ENCODE measurements at regions not wholly inside any gene's neighbourhood (a gene's known extent, or its start where the extent isn't known, plus 50 kb on each side); places are given as distances from the start of the nearest gene placed in this dataset.

DNA sequence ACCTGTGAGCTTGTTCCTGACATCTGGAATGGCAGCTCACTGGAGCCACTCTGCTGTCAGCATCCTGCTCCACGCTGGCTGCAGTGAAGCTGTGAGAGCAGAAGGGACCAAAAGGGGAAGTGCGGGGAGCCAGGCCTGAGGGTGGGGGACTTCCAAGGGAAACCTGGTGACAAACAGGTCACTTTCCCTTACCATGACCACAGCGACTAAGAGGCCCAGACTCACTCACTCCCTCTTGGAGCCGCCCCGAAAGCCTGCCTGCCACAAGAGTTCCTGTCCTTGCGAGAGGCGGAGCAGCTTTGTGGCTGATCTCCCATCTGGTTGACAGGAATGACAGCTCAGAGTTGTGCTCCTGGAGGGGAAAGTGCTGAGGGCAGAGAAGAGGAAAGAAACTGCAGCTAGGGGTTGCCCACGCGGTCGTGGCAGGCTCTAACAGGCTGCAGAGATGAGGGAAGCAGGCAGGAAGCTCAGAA, 183.8 kb upstream of the NTM start (continued):
- TF ChIP-seq IKZF1 (conservative IDR thresholded peaks at IDR 0.05) (peak; percentile 95), SIN3A (IDR thresholded peaks at IDR 0.05; ENCODE audit: low read depth, low read length) (no peak), MEF2A (IDR thresholded peaks at IDR 0.05; ENCODE audit: insufficient read depth, low read depth, low read length) (0 out of 2 replicates have a peak, but pooled peaks have one; percentile 46), MXI1 (IDR thresholded peaks at IDR 0.05; ENCODE audit: low read depth, low read length) (no peak), POLR2A (IDR thresholded peaks at IDR 0.05; ENCODE audit: low read depth, low read length) (peak; percentile 57; the same call in 1 of the 2 replicates), ASH2L (IDR thresholded peaks at IDR 0.05; ENCODE audit: borderline replicate concordance, low read depth) (no peak), RUNX3 (IDR thresholded peaks at IDR 0.05; ENCODE audit: low read length) (peak; percentile 90), ZNF622 (IDR thresholded peaks at IDR 0.05) (no peak), SUPT20H (IDR thresholded peaks at IDR 0.05; ENCODE audit: borderline replicate concordance, control insufficient read depth, low read depth, low read length) (no peak), EZH2 (IDR thresholded peaks at IDR 0.05; ENCODE audit: borderline replicate concordance, control insufficient read depth, low read depth, low read length) (no peak), RBBP5 (conservative IDR thresholded peaks at IDR 0.05) (no peak), RAD21 (IDR thresholded peaks at IDR 0.05; ENCODE audit: insufficient read depth, low read depth, low read length) (no peak), STAT1 (conservative IDR thresholded peaks at IDR 0.05) (no peak)
- TF ChIP-seq, protein P1, sequence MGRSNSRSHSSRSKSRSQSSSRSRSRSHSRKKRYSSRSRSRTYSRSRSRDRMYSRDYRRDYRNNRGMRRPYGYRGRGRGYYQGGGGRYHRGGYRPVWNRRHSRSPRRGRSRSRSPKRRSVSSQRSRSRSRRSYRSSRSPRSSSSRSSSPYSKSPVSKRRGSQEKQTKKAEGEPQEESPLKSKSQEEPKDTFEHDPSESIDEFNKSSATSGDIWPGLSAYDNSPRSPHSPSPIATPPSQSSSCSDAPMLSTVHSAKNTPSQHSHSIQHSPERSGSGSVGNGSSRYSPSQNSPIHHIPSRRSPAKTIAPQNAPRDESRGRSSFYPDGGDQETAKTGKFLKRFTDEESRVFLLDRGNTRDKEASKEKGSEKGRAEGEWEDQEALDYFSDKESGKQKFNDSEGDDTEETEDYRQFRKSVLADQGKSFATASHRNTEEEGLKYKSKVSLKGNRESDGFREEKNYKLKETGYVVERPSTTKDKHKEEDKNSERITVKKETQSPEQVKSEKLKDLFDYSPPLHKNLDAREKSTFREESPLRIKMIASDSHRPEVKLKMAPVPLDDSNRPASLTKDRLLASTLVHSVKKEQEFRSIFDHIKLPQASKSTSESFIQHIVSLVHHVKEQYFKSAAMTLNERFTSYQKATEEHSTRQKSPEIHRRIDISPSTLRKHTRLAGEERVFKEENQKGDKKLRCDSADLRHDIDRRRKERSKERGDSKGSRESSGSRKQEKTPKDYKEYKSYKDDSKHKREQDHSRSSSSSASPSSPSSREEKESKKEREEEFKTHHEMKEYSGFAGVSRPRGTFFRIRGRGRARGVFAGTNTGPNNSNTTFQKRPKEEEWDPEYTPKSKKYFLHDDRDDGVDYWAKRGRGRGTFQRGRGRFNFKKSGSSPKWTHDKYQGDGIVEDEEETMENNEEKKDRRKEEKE (IDR thresholded peaks at IDR 0.05) = no peak
- TF ChIP-seq, protein P2, sequence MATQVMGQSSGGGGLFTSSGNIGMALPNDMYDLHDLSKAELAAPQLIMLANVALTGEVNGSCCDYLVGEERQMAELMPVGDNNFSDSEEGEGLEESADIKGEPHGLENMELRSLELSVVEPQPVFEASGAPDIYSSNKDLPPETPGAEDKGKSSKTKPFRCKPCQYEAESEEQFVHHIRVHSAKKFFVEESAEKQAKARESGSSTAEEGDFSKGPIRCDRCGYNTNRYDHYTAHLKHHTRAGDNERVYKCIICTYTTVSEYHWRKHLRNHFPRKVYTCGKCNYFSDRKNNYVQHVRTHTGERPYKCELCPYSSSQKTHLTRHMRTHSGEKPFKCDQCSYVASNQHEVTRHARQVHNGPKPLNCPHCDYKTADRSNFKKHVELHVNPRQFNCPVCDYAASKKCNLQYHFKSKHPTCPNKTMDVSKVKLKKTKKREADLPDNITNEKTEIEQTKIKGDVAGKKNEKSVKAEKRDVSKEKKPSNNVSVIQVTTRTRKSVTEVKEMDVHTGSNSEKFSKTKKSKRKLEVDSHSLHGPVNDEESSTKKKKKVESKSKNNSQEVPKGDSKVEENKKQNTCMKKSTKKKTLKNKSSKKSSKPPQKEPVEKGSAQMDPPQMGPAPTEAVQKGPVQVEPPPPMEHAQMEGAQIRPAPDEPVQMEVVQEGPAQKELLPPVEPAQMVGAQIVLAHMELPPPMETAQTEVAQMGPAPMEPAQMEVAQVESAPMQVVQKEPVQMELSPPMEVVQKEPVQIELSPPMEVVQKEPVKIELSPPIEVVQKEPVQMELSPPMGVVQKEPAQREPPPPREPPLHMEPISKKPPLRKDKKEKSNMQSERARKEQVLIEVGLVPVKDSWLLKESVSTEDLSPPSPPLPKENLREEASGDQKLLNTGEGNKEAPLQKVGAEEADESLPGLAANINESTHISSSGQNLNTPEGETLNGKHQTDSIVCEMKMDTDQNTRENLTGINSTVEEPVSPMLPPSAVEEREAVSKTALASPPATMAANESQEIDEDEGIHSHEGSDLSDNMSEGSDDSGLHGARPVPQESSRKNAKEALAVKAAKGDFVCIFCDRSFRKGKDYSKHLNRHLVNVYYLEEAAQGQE (IDR thresholded peaks at IDR 0.05; ENCODE audit: low read depth, low read length) = no peak
- TF ChIP-seq, protein P3, sequence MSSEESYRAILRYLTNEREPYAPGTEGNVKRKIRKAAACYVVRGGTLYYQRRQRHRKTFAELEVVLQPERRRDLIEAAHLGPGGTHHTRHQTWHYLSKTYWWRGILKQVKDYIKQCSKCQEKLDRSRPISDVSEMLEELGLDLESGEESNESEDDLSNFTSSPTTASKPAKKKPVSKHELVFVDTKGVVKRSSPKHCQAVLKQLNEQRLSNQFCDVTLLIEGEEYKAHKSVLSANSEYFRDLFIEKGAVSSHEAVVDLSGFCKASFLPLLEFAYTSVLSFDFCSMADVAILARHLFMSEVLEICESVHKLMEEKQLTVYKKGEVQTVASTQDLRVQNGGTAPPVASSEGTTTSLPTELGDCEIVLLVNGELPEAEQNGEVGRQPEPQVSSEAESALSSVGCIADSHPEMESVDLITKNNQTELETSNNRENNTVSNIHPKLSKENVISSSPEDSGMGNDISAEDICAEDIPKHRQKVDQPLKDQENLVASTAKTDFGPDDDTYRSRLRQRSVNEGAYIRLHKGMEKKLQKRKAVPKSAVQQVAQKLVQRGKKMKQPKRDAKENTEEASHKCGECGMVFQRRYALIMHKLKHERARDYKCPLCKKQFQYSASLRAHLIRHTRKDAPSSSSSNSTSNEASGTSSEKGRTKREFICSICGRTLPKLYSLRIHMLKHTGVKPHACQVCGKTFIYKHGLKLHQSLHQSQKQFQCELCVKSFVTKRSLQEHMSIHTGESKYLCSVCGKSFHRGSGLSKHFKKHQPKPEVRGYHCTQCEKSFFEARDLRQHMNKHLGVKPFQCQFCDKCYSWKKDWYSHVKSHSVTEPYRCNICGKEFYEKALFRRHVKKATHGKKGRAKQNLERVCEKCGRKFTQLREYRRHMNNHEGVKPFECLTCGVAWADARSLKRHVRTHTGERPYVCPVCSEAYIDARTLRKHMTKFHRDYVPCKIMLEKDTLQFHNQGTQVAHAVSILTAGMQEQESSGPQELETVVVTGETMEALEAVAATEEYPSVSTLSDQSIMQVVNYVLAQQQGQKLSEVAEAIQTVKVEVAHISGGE (CRISPR knock-in tag; IDR thresholded peaks at IDR 0.05) = no peak
- TF ChIP-seq, protein P4, sequence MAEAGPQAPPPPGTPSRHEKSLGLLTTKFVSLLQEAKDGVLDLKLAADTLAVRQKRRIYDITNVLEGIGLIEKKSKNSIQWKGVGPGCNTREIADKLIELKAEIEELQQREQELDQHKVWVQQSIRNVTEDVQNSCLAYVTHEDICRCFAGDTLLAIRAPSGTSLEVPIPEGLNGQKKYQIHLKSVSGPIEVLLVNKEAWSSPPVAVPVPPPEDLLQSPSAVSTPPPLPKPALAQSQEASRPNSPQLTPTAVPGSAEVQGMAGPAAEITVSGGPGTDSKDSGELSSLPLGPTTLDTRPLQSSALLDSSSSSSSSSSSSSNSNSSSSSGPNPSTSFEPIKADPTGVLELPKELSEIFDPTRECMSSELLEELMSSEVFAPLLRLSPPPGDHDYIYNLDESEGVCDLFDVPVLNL (IDR thresholded peaks at IDR 0.05; ENCODE audit: low read depth, low read length) = no peak
- TF ChIP-seq, protein P5, sequence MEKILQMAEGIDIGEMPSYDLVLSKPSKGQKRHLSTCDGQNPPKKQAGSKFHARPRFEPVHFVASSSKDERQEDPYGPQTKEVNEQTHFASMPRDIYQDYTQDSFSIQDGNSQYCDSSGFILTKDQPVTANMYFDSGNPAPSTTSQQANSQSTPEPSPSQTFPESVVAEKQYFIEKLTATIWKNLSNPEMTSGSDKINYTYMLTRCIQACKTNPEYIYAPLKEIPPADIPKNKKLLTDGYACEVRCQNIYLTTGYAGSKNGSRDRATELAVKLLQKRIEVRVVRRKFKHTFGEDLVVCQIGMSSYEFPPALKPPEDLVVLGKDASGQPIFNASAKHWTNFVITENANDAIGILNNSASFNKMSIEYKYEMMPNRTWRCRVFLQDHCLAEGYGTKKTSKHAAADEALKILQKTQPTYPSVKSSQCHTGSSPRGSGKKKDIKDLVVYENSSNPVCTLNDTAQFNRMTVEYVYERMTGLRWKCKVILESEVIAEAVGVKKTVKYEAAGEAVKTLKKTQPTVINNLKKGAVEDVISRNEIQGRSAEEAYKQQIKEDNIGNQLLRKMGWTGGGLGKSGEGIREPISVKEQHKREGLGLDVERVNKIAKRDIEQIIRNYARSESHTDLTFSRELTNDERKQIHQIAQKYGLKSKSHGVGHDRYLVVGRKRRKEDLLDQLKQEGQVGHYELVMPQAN (conservative IDR thresholded peaks at IDR 0.05) = no peak

Data from GM12878 (cell line).